PC-3 (cell line): ENCODE measurements at regions not wholly inside any gene's neighbourhood (a gene's known extent, or its start where the extent isn't known, plus 50 kb on each side); places are given as distances from the start of the nearest gene placed in this dataset.

Source experiments
- EZH2 ChIP-seq: fragments of 300-600 bp; sonication (generic); IDR thresholded peaks from one replicate; pipeline ENCODE4 v1.6.1; 2017; ENCODE audit warnings: antibody characterized with exemption, mild to moderate bottlenecking, low read length; ENCODE audit not compliant: unreplicated experiment
- EZH2phosphoT487 ChIP-seq: fragments of 300-600 bp; sonication (generic); IDR thresholded peaks from 2 replicates; pipeline ENCODE4 v1.6.1; 2018; ENCODE audit warnings: mild to moderate bottlenecking, antibody characterized with exemption, low read length, borderline replicate concordance
- TF ChIP-seq, protein P1 (sequence below): fragments of 300-600 bp; sonication (generic); conservative IDR thresholded peaks from 2 replicates; pipeline ENCODE4 v1.5.1; 2017; ENCODE audit warnings: antibody characterized with exemption, low read depth, mild to moderate bottlenecking, low read length

DNA sequence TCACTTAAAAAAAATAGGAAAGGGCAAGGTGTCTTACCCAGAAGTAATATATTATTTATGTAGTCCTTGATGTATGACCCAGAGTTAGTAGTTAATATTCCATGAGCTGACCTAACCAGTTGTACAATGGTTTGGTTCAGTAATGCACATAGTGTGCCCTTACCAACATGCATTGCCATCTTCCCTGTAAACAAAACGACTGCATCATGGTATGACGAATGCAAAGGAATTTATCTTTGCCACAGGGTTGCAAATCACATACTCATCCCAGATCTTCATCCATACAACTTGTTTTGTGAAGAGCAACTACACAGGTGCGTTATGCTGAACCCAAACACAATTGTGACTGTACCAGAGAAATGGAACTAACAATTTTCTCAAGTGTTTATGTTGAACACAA lies 68.9 kb upstream of the ZSWIM2 start:
- TF ChIP-seq EZH2 (no peak), EZH2phosphoT487 (no peak)
- TF ChIP-seq, protein P1, sequence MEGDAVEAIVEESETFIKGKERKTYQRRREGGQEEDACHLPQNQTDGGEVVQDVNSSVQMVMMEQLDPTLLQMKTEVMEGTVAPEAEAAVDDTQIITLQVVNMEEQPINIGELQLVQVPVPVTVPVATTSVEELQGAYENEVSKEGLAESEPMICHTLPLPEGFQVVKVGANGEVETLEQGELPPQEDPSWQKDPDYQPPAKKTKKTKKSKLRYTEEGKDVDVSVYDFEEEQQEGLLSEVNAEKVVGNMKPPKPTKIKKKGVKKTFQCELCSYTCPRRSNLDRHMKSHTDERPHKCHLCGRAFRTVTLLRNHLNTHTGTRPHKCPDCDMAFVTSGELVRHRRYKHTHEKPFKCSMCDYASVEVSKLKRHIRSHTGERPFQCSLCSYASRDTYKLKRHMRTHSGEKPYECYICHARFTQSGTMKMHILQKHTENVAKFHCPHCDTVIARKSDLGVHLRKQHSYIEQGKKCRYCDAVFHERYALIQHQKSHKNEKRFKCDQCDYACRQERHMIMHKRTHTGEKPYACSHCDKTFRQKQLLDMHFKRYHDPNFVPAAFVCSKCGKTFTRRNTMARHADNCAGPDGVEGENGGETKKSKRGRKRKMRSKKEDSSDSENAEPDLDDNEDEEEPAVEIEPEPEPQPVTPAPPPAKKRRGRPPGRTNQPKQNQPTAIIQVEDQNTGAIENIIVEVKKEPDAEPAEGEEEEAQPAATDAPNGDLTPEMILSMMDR: no peak
